ENCODE measurements at regions not wholly inside any gene's neighbourhood (a gene's known extent, or its start where the extent isn't known, plus 50 kb on each side); places are given as distances from the start of the nearest gene placed in this dataset.
"Not testable (repeated sequence)": the region's sequence is repeated elsewhere in the genome, so short reads cannot be mapped to it uniquely, and the experiment has no call there.

DNA sequence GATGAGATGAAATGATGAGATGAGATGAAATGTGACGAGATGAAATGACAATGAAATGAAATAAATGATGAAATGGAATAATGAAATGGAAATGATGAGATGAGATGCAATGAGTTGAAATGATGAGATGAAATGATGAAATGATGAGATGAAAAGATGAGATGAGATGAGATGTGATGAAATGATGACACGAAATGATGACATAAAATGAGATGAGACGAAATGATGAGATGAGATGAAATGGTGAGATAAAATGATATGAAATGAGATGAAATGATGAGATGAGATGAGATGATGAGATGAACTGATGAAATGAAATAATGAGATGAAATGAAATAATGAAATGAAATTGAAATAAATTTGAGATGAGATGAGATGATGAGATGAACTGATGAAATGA, 232.2 kb downstream of the GOLGA6L6 start:
- H3K27ac ChIP-seq (ENCODE audit: low read length); H3K4me2 ChIP-seq (ENCODE audit: insufficient read depth, low read length); H3K36me3 ChIP-seq (ENCODE audit: insufficient read depth, low read length); H3K27me3 ChIP-seq (ENCODE audit: insufficient read depth, low read length, poor library complexity); H4K20me1 ChIP-seq (ENCODE audit: insufficient read depth, low read length); DNase-seq; H3K4me3 ChIP-seq (ENCODE audit: low read depth in 1 of 2, low read length in 2 of 2); H3K9me3 ChIP-seq (ENCODE audit: insufficient read depth, low read length, severe bottlenecking); H2AFZ ChIP-seq (ENCODE audit: low read depth, low read length); H3K4me1 ChIP-seq (ENCODE audit: insufficient read depth, low read length); H3K9ac ChIP-seq (ENCODE audit: low read depth, low read length); H3K79me2 ChIP-seq (ENCODE audit: insufficient read depth, low read length); ATAC-seq (ENCODE audit: insufficient read depth, low read depth): not testable (repeated sequence)

DNA sequence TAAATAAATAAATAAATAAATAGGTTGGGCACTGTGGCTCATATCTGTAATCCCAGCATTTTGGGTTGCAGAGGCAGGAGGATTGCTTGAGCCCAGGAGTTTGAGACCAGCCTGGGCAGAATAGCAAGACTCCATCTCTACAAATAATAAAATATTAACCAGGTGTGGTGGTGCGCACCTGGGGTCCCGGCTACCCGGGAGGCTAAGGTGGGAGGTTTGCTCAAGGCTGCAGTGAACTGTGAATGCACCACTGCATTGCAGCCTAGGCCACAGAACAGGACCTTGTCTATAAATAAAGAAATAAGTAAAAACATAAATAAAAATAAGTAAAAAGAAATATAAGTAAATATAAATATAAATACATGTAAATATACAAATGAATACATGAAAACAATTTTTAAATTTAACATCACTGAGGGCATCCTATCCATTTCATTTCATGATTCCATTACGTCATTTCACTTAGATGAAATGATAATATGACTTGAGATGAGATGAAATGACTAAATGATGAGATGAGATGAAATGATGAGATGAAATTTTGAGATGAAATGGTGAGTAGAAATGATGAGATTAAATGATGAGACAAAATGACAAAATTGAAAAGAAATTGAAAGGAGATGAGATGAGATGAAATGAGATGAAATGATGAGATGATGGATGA, 233.4 kb downstream of the GOLGA6L6 start:
- H3K27ac ChIP-seq (ENCODE audit: low read length); H3K4me3 ChIP-seq (ENCODE audit: low read depth in 1 of 2, low read length in 2 of 2); H3K9ac ChIP-seq (ENCODE audit: low read depth, low read length); H2AFZ ChIP-seq (ENCODE audit: low read depth, low read length); ATAC-seq (ENCODE audit: insufficient read depth, low read depth); H3K36me3 ChIP-seq (ENCODE audit: insufficient read depth, low read length); H3K4me1 ChIP-seq (ENCODE audit: insufficient read depth, low read length); H3K27me3 ChIP-seq (ENCODE audit: insufficient read depth, low read length, poor library complexity); H3K79me2 ChIP-seq (ENCODE audit: insufficient read depth, low read length); H3K9me3 ChIP-seq (ENCODE audit: insufficient read depth, low read length, severe bottlenecking); H3K4me2 ChIP-seq (ENCODE audit: insufficient read depth, low read length); DNase-seq; H4K20me1 ChIP-seq (ENCODE audit: insufficient read depth, low read length): not testable (repeated sequence)

DNA sequence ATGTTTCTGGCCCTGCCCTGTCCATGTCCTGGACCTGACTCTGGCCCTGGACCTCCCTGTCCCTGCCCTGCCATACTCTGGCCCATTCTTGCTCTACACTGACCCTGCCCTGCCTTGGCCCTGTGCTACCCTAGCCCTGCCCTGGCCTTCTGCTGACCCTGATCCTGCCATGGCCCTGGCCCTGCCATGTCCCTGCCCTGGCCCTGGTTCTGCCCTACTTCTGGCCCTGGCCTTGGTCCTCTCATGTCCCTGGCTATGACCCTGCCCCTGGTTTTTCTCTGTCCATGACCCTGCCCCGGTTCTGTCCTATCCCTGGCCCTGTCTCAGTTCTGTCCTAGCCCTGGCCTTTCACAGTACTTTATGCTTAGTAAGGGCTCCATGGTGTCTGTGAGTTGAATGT, 234.5 kb downstream of the GOLGA6L6 start:
- not testable (repeated sequence) for H3K4me3 ChIP-seq (ENCODE audit: low read depth in 1 of 2, low read length in 2 of 2); H4K20me1 ChIP-seq (ENCODE audit: insufficient read depth, low read length); H3K36me3 ChIP-seq (ENCODE audit: insufficient read depth, low read length); DNase-seq; H3K79me2 ChIP-seq (ENCODE audit: insufficient read depth, low read length); H3K4me1 ChIP-seq (ENCODE audit: insufficient read depth, low read length); ATAC-seq (ENCODE audit: insufficient read depth, low read depth); H3K9ac ChIP-seq (ENCODE audit: low read depth, low read length); H3K4me2 ChIP-seq (ENCODE audit: insufficient read depth, low read length); H3K9me3 ChIP-seq (ENCODE audit: insufficient read depth, low read length, severe bottlenecking); H3K27me3 ChIP-seq (ENCODE audit: insufficient read depth, low read length, poor library complexity); H2AFZ ChIP-seq (ENCODE audit: low read depth, low read length); H3K27ac ChIP-seq (ENCODE audit: low read length)

DNA sequence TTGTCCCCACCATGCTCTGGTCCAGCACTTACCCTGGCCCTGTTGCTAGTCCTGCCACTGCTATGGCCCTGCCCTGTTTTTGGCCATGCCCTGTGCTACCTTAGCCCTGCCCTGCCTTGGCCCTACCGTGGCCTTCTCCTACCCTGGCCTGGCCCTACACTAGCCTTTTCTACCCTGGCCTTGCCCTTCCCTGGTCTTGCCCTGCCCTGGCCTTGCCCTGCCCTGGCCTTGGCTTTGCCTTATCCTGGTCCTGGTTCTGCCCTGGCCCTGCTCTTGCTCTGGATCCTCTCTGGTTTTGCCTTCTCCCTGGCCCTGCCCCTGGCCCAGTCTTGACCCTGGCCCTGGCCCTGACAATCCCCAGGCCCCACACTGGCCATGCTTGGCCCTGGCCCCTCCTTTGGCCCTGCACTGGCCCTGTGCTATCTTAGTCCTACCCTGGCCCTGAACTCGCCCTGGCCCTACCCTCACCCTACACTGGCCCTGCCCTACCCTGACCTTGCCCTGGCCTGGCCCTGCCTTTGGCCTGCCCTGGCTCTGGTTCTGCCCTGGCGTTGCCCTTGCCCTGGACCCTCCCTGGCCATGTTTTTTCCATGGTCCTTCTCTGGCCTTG, 235.0 kb downstream of the GOLGA6L6 start:
- not testable (repeated sequence) for H3K4me1 ChIP-seq (ENCODE audit: insufficient read depth, low read length); H3K27me3 ChIP-seq (ENCODE audit: insufficient read depth, low read length, poor library complexity); H3K4me3 ChIP-seq (ENCODE audit: low read depth in 1 of 2, low read length in 2 of 2); H3K36me3 ChIP-seq (ENCODE audit: insufficient read depth, low read length); H4K20me1 ChIP-seq (ENCODE audit: insufficient read depth, low read length); H3K27ac ChIP-seq (ENCODE audit: low read length); H3K79me2 ChIP-seq (ENCODE audit: insufficient read depth, low read length); H2AFZ ChIP-seq (ENCODE audit: low read depth, low read length); DNase-seq; H3K9me3 ChIP-seq (ENCODE audit: insufficient read depth, low read length, severe bottlenecking); H3K4me2 ChIP-seq (ENCODE audit: insufficient read depth, low read length); H3K9ac ChIP-seq (ENCODE audit: low read depth, low read length); ATAC-seq (ENCODE audit: insufficient read depth, low read depth)

DNA sequence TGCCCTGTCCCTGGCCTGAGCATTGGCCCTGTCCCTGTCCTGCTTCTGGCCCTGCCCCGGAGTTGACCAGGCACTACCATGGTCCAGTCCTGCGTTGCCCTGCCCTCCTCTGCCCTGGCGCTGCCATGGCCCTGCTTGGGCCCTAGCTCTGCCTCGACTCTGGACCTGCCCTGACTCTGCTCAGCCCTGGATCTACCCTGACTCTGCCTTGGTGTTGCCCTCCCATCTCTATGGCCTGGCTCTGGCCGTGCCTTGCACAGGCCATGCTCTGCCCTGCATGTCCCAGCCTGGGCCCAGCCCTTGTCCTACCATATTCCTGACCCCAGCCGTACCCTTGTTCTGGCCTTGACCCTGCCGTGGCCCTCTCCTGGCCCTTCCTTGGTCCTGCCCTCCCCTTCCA, 235.7 kb downstream of the GOLGA6L6 start:
- H2AFZ ChIP-seq (ENCODE audit: low read depth, low read length); H3K36me3 ChIP-seq (ENCODE audit: insufficient read depth, low read length); H3K4me3 ChIP-seq (ENCODE audit: low read depth in 1 of 2, low read length in 2 of 2); H3K4me2 ChIP-seq (ENCODE audit: insufficient read depth, low read length); H3K79me2 ChIP-seq (ENCODE audit: insufficient read depth, low read length); H3K9me3 ChIP-seq (ENCODE audit: insufficient read depth, low read length, severe bottlenecking); H4K20me1 ChIP-seq (ENCODE audit: insufficient read depth, low read length); H3K4me1 ChIP-seq (ENCODE audit: insufficient read depth, low read length); ATAC-seq (ENCODE audit: insufficient read depth, low read depth); H3K27ac ChIP-seq (ENCODE audit: low read length); H3K9ac ChIP-seq (ENCODE audit: low read depth, low read length); H3K27me3 ChIP-seq (ENCODE audit: insufficient read depth, low read length, poor library complexity); DNase-seq: not testable (repeated sequence)

DNA sequence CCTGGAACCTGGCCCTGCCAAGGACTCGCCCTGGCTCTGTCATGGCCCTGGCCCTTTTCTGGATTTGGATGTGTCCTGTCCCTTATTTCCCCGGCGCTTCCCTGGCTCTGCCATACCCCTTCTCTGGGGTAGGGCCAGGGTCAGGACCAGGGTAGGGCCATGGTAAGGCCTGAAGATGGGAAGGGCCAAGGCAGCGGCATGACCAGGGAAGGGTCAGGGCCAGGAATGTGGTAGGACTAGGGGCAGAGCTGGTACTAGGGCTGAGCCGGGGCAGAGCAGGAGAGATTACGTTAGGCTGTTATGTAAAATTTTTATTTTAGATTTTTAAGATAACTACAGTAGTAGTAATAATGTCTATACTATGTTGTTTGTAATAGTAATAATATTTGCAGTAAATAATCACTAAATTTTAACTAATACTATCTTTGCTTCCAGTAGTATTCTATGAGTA, 236.6 kb downstream of the GOLGA6L6 start:
- H3K4me2 ChIP-seq (ENCODE audit: insufficient read depth, low read length); H3K27ac ChIP-seq (ENCODE audit: low read length); H2AFZ ChIP-seq (ENCODE audit: low read depth, low read length); H3K79me2 ChIP-seq (ENCODE audit: insufficient read depth, low read length); H3K36me3 ChIP-seq (ENCODE audit: insufficient read depth, low read length); H4K20me1 ChIP-seq (ENCODE audit: insufficient read depth, low read length); H3K4me3 ChIP-seq (ENCODE audit: low read depth in 1 of 2, low read length in 2 of 2); H3K9me3 ChIP-seq (ENCODE audit: insufficient read depth, low read length, severe bottlenecking); DNase-seq; H3K27me3 ChIP-seq (ENCODE audit: insufficient read depth, low read length, poor library complexity); H3K4me1 ChIP-seq (ENCODE audit: insufficient read depth, low read length); ATAC-seq (ENCODE audit: insufficient read depth, low read depth); H3K9ac ChIP-seq (ENCODE audit: low read depth, low read length): not testable (repeated sequence)

DNA sequence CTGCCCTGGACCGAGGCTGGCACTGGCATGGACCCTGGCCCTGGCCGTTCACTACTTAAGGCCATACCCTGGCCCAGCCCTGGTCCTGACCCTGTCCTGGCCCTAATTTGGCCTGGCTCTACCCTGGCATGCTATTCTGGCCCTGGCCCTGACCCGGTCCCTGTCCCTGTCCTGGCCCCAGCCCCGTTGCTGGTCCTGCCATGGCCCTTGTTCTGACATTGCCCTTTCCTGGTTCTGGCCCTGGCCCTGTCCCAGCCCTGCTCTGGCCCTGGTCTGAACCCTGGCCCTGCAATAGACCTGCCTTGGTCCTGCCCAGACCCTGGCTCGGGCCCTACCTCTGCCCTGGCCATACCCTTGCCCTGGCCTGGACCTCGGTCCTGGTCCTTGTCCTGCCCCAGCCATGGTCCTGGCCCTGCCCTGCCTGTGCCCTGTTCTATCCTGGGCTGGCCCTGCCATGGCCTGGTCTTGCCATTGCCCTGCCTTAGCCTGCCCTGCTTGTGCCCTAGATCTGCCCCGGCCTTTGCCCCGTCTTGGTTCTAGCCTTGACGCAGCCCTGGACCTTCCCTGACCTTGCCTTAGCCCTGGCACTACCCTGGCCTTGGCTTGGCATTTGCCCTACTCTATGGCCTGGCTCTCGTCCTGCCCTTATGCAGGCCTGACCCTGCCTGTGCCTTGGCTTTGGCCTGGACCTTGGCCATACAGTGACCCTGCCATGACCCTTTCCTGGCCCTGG, 237.2 kb downstream of the GOLGA6L6 start:
- H3K36me3 ChIP-seq (ENCODE audit: insufficient read depth, low read length); H3K4me1 ChIP-seq (ENCODE audit: insufficient read depth, low read length); H3K9ac ChIP-seq (ENCODE audit: low read depth, low read length); H3K79me2 ChIP-seq (ENCODE audit: insufficient read depth, low read length); DNase-seq; H3K27ac ChIP-seq (ENCODE audit: low read length); H4K20me1 ChIP-seq (ENCODE audit: insufficient read depth, low read length); H3K4me2 ChIP-seq (ENCODE audit: insufficient read depth, low read length); H2AFZ ChIP-seq (ENCODE audit: low read depth, low read length); H3K27me3 ChIP-seq (ENCODE audit: insufficient read depth, low read length, poor library complexity); ATAC-seq (ENCODE audit: insufficient read depth, low read depth); H3K4me3 ChIP-seq (ENCODE audit: low read depth in 1 of 2, low read length in 2 of 2); H3K9me3 ChIP-seq (ENCODE audit: insufficient read depth, low read length, severe bottlenecking): not testable (repeated sequence)

All from DND-41 (cell line).